ENCODE measurements at regions not wholly inside any gene's neighbourhood (a gene's known extent, or its start where the extent isn't known, plus 50 kb on each side); places are given as distances from the start of the nearest gene placed in this dataset.

GRCh38 chrX:137362583-137362982 lies 203.3 kb upstream of the ZIC3 start:
- no peak overlapping the region for H3K4me2 ChIP-seq (ENCODE audit: low read depth, low read length)
- H4K20me1 ChIP-seq (ENCODE audit: insufficient read depth, low read length): no peaks in the 10 kb centered on the region
- H3K27me3 ChIP-seq (replicated peaks; ENCODE audit: insufficient read depth, low read length): no peaks in the 10 kb centered on the region
- H2AFZ ChIP-seq (ENCODE audit: low read length): no peak overlapping the region
- no peaks in the 10 kb centered on the region for H3K9me2 ChIP-seq (replicated peaks; ENCODE audit: insufficient read depth, low read length)
- no peak overlapping the region for H3K27ac ChIP-seq (ENCODE audit: low read length)
- H3K9me3 ChIP-seq (replicated peaks; ENCODE audit: insufficient read depth, low read length): no peaks in the 10 kb centered on the region
- H3K36me3 ChIP-seq (replicated peaks; ENCODE audit: insufficient read depth, low read length): no peaks in the 10 kb centered on the region
- TF ChIP-seq CTCF (IDR thresholded peaks at IDR 0.05; ENCODE audit: low read length) (no peak), EZH2phosphoT487 (IDR thresholded peaks at IDR 0.05; ENCODE audit: low read length) (no peak), EZH2 (optimal IDR thresholded peaks at IDR 0.05; ENCODE audit: low read depth, low read length) (no peak)
- no peaks in the 10 kb centered on the region for H3K79me2 ChIP-seq (ENCODE audit: low read length)
- no peak overlapping the region for H3K9ac ChIP-seq (ENCODE audit: low read length)
- DNase-seq: no peak
- H3K4me1 ChIP-seq (ENCODE audit: low read length): no peaks in the 10 kb centered on the region
- no peak overlapping the region for H3K4me3 ChIP-seq (ENCODE audit: low read length)
- H3F3A ChIP-seq (ENCODE audit: insufficient read depth, low read length): no peaks in the 10 kb centered on the region

GRCh38 chrX:137354851-137355250 lies 211.1 kb upstream of the ZIC3 start:
- no peak overlapping the region for H3K9ac ChIP-seq (ENCODE audit: low read length)
- H3K79me2 ChIP-seq (ENCODE audit: low read length): no peaks in the 10 kb centered on the region
- no peaks in the 10 kb centered on the region for H3K9me2 ChIP-seq (replicated peaks; ENCODE audit: insufficient read depth, low read length)
- peaks cover 13% of the 10 kb centered on the region for H3F3A ChIP-seq (ENCODE audit: insufficient read depth, low read length)
- no peak for TF ChIP-seq EZH2phosphoT487 (IDR thresholded peaks at IDR 0.05; ENCODE audit: low read length)
- no peak for TF ChIP-seq EZH2 (optimal IDR thresholded peaks at IDR 0.05; ENCODE audit: low read depth, low read length)
- TF ChIP-seq CTCF (IDR thresholded peaks at IDR 0.05; ENCODE audit: low read length): no peak
- H2AFZ ChIP-seq (ENCODE audit: low read length): no peak overlapping the region
- H3K4me2 ChIP-seq (ENCODE audit: low read depth, low read length): peak overlapping the region; percentile 74; the same call in 1 of the 2 replicates
- DNase-seq: no peak
- H3K27me3 ChIP-seq (replicated peaks; ENCODE audit: insufficient read depth, low read length): no peaks in the 10 kb centered on the region
- H3K36me3 ChIP-seq (replicated peaks; ENCODE audit: insufficient read depth, low read length): no peaks in the 10 kb centered on the region
- H3K9me3 ChIP-seq (replicated peaks; ENCODE audit: insufficient read depth, low read length): no peaks in the 10 kb centered on the region
- peaks cover 43% of the 10 kb centered on the region for H3K4me1 ChIP-seq (ENCODE audit: low read length)
- no peaks in the 10 kb centered on the region for H4K20me1 ChIP-seq (ENCODE audit: insufficient read depth, low read length)
- 0 out of 2 replicates have a peak overlapping the region, but pooled peaks have one; percentile 2 for H3K4me3 ChIP-seq (ENCODE audit: low read length)
- peak overlapping the region; percentile 85 for H3K27ac ChIP-seq (ENCODE audit: low read length)

GRCh38 chrX:137353404-137353803 lies 212.5 kb upstream of the ZIC3 start:
- no peak for TF ChIP-seq EZH2phosphoT487 (IDR thresholded peaks at IDR 0.05; ENCODE audit: low read length)
- no peak for TF ChIP-seq EZH2 (optimal IDR thresholded peaks at IDR 0.05; ENCODE audit: low read depth, low read length)
- TF ChIP-seq CTCF (IDR thresholded peaks at IDR 0.05; ENCODE audit: low read length): no peak
- Histone ChIP-seq H3K27ac (ENCODE audit: low read length) (peak overlapping the region; percentile 85), H3K4me3 (ENCODE audit: low read length) (peak overlapping the region; percentile 33; the same call in 1 of the 2 replicates), H3K79me2 (ENCODE audit: low read length) (no peaks in the 10 kb centered on the region), H2AFZ (ENCODE audit: low read length) (peak overlapping the region; percentile 54), H3K9ac (ENCODE audit: low read length) (peak overlapping the region; percentile 22; the same call in 1 of the 2 replicates), H4K20me1 (ENCODE audit: insufficient read depth, low read length) (no peaks in the 10 kb centered on the region), H3K27me3 (replicated peaks; ENCODE audit: insufficient read depth, low read length) (no peaks in the 10 kb centered on the region), H3K4me2 (ENCODE audit: low read depth, low read length) (peak overlapping the region; percentile 74), H3F3A (ENCODE audit: insufficient read depth, low read length) (peaks cover 13% of the 10 kb centered on the region), H3K9me3 (replicated peaks; ENCODE audit: insufficient read depth, low read length) (no peaks in the 10 kb centered on the region), H3K9me2 (replicated peaks; ENCODE audit: insufficient read depth, low read length) (no peaks in the 10 kb centered on the region), H3K4me1 (ENCODE audit: low read length) (peaks cover 43% of the 10 kb centered on the region), H3K36me3 (replicated peaks; ENCODE audit: insufficient read depth, low read length) (no peaks in the 10 kb centered on the region)
- no peak for DNase-seq
